ENCODE measurements at regions not wholly inside any gene's neighbourhood (a gene's known extent, or its start where the extent isn't known, plus 50 kb on each side); places are given as distances from the start of the nearest gene placed in this dataset.

- DNase-seq, result no peak
- Histone ChIP-seq H3K4me1 (ENCODE audit: low read length) (no peaks in the 10 kb centered on the region), H2AFZ (ENCODE audit: low read length) (no peak overlapping the region), H3F3A (ENCODE audit: insufficient read depth, low read length) (no peaks in the 10 kb centered on the region), H3K9me2 (replicated peaks; ENCODE audit: insufficient read depth, low read length) (no peaks in the 10 kb centered on the region), H4K20me1 (ENCODE audit: insufficient read depth, low read length) (no peaks in the 10 kb centered on the region), H3K27ac (ENCODE audit: low read length) (no peak overlapping the region), H3K4me2 (ENCODE audit: low read depth, low read length) (no peak overlapping the region), H3K4me3 (ENCODE audit: low read length) (no peak overlapping the region), H3K9me3 (replicated peaks; ENCODE audit: insufficient read depth, low read length) (no peaks in the 10 kb centered on the region), H3K36me3 (replicated peaks; ENCODE audit: insufficient read depth, low read length) (no peaks in the 10 kb centered on the region), H3K79me2 (ENCODE audit: low read length) (no peaks in the 10 kb centered on the region), H3K9ac (ENCODE audit: low read length) (no peak overlapping the region), H3K27me3 (replicated peaks; ENCODE audit: insufficient read depth, low read length) (no peaks in the 10 kb centered on the region)
- TF ChIP-seq EZH2 (optimal IDR thresholded peaks at IDR 0.05; ENCODE audit: low read depth, low read length), result no peak
- no peak for TF ChIP-seq CTCF (IDR thresholded peaks at IDR 0.05; ENCODE audit: low read length)
- no peak for TF ChIP-seq EZH2phosphoT487 (IDR thresholded peaks at IDR 0.05; ENCODE audit: low read length)
Measured at GRCh38 chr13:97140131-97140530, 82.0 kb upstream of the MBNL2 start.

GRCh38 chr13:97140611-97141010 is 81.5 kb upstream of the MBNL2 start:
- no peaks in the 10 kb centered on the region for H3F3A ChIP-seq (ENCODE audit: insufficient read depth, low read length)
- no peak overlapping the region for H2AFZ ChIP-seq (ENCODE audit: low read length)
- no peak for TF ChIP-seq EZH2phosphoT487 (IDR thresholded peaks at IDR 0.05; ENCODE audit: low read length)
- TF ChIP-seq CTCF (IDR thresholded peaks at IDR 0.05; ENCODE audit: low read length), result no peak
- TF ChIP-seq EZH2 (optimal IDR thresholded peaks at IDR 0.05; ENCODE audit: low read depth, low read length), result no peak
- no peaks in the 10 kb centered on the region for H3K9me3 ChIP-seq (replicated peaks; ENCODE audit: insufficient read depth, low read length)
- no peak overlapping the region for H3K9ac ChIP-seq (ENCODE audit: low read length)
- no peak overlapping the region for H3K27ac ChIP-seq (ENCODE audit: low read length)
- H3K27me3 ChIP-seq (replicated peaks; ENCODE audit: insufficient read depth, low read length), result no peaks in the 10 kb centered on the region
- no peaks in the 10 kb centered on the region for H3K9me2 ChIP-seq (replicated peaks; ENCODE audit: insufficient read depth, low read length)
- DNase-seq, result no peak
- no peak overlapping the region for H3K4me2 ChIP-seq (ENCODE audit: low read depth, low read length)
- no peak overlapping the region for H3K4me3 ChIP-seq (ENCODE audit: low read length)
- no peaks in the 10 kb centered on the region for H3K79me2 ChIP-seq (ENCODE audit: low read length)
- no peaks in the 10 kb centered on the region for H3K36me3 ChIP-seq (replicated peaks; ENCODE audit: insufficient read depth, low read length)
- no peaks in the 10 kb centered on the region for H4K20me1 ChIP-seq (ENCODE audit: insufficient read depth, low read length)
- H3K4me1 ChIP-seq (ENCODE audit: low read length), result no peaks in the 10 kb centered on the region

GRCh38 chr13:97141097-97141496 is 81.0 kb upstream of the MBNL2 start:
- Histone ChIP-seq H3K27me3 (replicated peaks; ENCODE audit: insufficient read depth, low read length) (no peaks in the 10 kb centered on the region), H3K79me2 (ENCODE audit: low read length) (no peaks in the 10 kb centered on the region), H3K9me3 (replicated peaks; ENCODE audit: insufficient read depth, low read length) (no peaks in the 10 kb centered on the region), H4K20me1 (ENCODE audit: insufficient read depth, low read length) (no peaks in the 10 kb centered on the region), H3K9ac (ENCODE audit: low read length) (no peak overlapping the region), H3K36me3 (replicated peaks; ENCODE audit: insufficient read depth, low read length) (no peaks in the 10 kb centered on the region), H3K27ac (ENCODE audit: low read length) (no peak overlapping the region), H3K4me1 (ENCODE audit: low read length) (no peaks in the 10 kb centered on the region), H3K9me2 (replicated peaks; ENCODE audit: insufficient read depth, low read length) (no peaks in the 10 kb centered on the region), H2AFZ (ENCODE audit: low read length) (no peak overlapping the region), H3K4me3 (ENCODE audit: low read length) (no peak overlapping the region), H3K4me2 (ENCODE audit: low read depth, low read length) (no peak overlapping the region), H3F3A (ENCODE audit: insufficient read depth, low read length) (no peaks in the 10 kb centered on the region)
- TF ChIP-seq CTCF (IDR thresholded peaks at IDR 0.05; ENCODE audit: low read length) (no peak), EZH2 (optimal IDR thresholded peaks at IDR 0.05; ENCODE audit: low read depth, low read length) (no peak), EZH2phosphoT487 (IDR thresholded peaks at IDR 0.05; ENCODE audit: low read length) (no peak)
- no peak for DNase-seq

Measured in MM.1S (cell line).